GM21825 (cell line): ENCODE measurements at regions not wholly inside any gene's neighbourhood (a gene's known extent, or its start where the extent isn't known, plus 50 kb on each side); places are given as distances from the start of the nearest gene placed in this dataset.
"Not testable (repeated sequence)": the region's sequence is repeated elsewhere in the genome, so short reads cannot be mapped to it uniquely, and the experiment has no call there.

Source experiments
- ATAC-seq: cut with Tn5 transposase; IDR thresholded peaks from one replicate; pipeline ENCODE4 v1.9.1; 2021; ENCODE audit warnings: mild to moderate bottlenecking, moderate library complexity; ENCODE audit not compliant: unreplicated experiment

DNA sequence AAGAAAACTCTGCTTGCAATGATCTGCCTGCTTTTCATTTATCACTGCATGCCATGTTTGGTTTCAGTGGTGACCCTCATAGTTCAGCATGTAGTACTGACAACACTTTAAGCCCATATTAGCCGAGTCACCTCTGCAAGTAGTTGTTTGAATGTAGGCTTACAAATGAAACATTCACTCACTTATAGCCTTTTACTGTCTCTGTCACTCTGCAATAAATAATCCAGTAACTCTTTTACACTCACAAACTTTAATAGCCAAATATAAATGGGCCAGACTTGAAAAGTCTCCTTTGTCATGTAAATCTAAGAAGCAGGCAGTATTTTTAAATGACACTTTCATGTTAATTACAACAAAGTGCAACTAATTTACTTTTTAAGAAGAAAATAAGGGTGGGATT, 1460.0 kb upstream of the ADGRB3 start:
- no peak for ATAC-seq

DNA sequence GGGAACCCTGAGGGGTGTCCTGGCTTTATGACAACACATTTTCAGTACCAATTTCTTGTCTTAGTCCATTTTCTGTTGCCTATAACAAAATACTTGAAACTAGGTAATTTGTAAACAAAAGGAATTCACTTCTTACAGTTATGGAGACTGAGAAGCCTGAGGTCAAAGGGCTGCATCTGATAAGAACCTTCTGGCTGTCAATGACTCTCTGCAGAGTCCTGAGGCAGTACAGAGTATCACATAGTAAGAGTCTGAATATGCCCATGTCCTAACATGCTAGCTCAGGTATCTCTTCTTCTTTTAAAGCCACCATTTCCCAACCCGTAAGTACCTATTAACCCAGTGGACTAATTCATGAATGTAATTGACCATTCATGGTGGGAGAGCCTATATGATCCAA, 1458.6 kb upstream of the EYS start:
- no peak for ATAC-seq

DNA sequence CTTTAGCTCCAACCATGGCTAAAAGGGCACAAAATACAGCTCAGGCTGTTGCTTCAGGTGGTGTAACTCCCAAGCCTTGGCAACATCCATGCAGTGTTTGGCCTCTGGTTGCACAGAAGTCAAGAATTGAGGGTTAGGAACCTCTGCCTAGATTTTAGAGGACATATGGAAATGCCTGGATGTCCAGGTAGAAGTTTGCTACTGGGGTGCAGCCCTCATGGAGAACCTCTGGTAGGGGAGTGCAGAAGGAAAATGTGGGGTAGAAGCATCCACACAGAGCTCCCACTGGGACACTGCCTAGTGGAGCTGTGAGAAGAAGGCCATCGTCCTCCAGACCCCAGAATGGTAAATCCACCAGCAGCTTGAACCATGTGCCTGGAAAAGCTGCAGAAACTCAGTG, 1453.8 kb upstream of the EYS start:
- no peak for ATAC-seq

DNA sequence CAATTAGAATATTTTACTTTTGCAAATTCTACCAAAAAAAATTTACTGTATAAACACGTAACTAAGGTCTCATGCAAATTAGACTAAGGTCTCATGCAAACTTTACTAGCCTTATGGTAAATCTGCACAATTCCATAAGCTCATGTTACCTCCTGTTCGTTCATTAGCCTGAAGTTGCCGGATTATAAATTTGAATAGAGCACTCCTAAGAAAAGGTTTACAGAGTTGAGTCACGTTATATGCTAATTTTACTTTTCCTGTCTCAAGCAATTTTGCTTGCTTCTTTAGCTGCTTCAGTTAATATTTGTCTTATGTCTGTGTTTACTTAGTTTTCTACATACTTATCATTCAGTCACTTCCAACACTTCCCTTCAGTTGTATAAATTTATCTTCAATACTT, 1434.0 kb upstream of the EYS start:
- ATAC-seq, result no peak

DNA sequence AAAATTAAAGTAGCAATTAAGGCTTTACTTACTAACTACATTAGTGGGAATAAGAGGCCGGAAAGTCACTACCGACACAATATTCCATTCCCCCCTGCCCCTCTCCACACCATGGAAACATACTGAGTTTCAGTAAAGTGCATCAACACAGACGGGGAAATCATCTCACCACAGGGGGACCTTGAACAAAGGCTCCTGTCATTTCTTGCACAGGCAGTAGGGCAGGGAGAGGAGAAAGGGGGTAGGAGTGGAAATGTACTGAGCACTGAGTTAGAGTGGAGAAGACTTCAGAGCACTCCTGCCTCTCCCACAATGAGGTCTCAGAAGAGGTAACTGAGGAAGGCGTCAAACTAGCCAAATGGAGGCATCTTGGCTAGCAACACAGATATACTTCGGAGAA, 1426.9 kb upstream of the EYS start:
- ATAC-seq, result no peak

DNA sequence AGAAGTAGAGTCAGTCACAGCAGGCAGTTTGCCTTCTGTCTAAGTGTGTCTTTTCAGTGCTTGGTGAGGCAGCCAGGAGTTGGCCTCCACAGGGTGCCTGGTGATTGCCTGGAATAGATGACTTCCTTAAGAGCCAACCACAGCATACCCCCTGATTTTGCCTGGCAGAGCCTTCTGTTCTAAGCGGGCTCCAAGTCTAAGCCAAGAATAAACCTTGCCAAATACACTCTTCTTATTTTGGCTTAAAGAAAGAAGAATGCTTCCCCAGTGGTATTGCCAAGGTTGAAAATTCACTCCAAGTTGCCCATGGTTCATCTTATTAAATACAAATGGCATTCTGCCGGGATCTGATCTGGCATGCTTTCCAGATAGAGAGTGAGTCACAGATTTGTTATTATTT, 1424.8 kb upstream of the EYS start:
- ATAC-seq, result no peak

DNA sequence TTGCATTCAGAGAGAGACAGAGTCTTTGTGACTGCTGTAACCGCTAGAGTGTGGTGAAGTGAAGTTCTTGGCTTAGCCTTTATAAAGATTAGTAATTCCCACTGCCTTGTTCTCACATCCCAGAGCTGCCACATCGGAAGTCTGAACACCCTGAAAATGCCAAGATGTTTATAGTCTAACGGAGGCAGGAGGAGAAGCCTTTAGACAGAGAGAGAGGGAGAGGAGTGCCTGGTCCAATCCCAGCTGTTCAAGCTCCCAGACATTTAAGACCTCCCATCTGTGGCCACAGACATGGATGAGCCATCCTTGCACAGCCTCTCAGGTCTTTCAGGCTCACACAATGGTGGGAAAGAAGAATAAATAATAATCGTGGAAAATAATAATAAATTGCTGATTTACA, 1422.8 kb upstream of the EYS start:
- no peak for ATAC-seq

DNA sequence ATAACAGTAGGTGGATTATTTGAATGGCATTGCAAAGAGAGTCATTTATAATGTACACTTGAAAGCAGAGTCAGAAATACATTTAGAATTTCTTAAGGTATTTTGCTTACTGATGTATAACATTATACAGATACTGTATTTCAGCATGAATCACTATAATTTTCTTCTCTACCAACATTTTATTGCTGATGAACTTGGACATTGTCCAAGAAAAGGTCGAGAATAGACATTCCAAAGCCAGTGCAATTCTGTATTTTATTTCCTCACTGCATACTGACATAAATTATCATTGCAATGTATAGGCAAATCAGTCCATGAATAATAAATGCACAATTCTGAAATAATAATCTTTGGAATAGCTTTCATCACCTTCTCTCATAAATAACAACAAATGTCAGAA, 1420.0 kb upstream of the EYS start:
- ATAC-seq, result no peak

DNA sequence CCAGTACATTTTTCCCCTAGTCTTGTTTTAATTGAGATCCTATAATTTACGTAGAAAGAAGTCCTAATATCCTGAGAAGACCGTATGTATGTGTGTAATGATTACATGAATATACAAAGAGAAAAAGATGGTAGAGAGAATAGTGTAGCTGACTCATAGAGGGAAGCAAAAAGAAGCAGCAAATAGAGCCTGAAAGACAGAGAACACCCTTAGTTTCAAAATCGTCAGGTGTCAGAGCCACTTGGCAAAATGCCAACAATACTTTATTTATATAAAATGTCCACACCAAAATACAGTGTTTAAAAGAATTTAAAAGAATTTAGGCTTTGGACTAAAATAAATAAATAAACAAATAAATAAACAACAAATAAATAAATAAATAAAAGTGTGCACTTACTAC, 1414.1 kb upstream of the EYS start:
- ATAC-seq, result no peak

DNA sequence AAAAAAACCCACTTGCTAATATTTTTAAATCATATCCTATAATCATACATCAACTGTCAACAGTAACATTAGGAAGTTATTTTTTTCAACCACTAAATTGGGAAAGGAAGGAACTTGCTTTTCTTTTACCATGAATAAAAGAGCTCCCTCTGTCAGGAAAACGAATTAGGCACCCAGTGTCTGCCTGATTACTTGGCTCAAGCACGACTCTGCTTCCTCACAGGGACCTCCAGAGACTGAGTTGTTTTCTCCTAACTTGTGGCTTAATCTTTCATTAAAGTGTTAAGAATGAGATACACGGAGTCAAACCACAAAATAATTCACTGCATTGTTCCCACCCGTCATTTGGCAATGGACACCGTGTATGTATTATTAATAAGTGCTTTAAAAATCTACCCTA, 1405.1 kb upstream of the EYS start:
- ATAC-seq, result no peak

DNA sequence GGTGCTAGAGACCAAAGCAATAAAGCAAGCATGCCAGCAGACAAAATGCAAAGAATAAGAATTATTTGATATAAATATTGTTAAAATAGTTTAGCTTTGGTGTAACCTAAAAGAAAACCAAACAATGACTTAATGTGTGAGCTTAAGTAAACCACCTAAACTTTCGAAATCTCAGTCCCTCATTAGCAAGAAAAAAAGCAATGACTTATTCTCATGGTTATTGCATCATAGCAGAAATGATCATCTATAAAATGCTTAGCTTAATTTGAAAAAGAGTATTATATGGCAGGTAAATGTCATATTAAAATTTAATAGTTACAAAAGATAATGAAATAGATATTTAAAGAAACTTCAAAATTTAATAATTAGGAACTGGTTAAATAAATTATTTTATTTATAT, 1395.7 kb upstream of the EYS start:
- ATAC-seq, result no peak

DNA sequence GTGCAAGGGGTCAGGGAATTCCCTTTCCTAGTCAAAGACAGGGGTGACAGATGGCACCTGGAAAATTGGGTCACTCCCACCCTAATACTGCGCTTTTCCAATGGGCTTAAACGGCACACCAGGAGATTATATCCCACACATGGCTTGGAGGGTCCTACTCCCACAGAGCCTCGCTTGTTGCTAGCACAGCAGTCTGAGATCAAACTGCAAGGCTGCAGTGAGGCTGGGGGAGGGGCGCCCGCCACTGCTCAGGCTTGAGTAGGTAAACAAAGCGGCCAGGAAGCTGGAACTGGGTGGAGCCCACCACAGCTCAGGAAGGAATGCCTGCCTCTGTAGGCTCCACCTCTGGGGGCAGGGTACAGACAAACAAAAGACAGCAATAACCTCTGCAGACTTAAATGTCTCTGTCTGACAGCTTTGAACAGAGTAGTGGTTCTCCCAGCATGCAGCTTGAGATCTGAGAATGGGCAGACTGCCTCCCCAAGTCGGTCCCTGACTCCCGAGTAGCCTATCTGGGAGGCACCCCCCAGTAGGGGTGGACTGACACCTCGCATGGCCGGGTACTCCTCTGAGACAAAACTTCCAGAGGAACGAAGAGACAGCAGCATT, 1388.7 kb upstream of the EYS start:
- ATAC-seq, result not testable (repeated sequence)

DNA sequence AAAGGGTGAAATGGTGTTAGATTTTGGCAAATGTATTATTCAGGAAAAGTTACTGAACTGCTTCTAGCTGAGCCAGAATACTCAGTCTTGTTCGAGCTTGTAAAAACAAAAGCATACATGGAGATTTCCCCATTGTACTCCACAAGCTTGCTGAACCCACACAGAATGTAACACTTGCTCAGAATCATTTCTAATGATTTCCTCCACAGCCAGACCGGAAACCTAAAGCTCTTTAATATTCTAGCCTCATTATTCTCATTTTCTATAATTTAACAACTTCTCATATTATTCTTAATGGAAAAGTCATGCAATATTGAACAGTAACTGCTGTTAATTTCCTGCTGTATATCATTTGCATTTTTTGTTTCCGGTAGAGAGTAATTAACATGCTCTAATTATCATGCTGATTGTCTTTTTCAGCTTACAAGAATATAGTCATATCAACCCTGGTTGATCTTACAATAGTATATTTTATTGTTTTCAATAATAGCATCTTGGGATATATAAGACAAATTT, 1387.5 kb upstream of the EYS start:
- no peak for ATAC-seq

DNA sequence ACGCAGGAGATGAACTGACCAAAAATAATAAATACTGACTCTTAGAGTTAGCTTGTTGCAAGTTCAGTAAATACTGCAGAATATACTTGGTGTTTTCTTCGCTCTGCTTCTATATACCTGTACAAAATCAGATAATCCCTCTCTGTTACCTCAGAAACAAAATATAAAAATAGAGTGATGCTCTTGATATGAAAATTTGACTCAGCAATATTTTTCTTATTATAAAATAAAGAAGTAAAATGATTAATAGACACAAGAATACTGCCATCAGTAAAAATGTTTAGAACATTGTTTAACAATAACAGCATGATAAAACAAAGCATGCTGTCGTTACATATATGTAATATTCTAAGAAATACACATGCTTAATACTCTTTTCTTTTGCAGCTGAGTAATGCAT, 1366.9 kb upstream of the EYS start:
- no peak for ATAC-seq

DNA sequence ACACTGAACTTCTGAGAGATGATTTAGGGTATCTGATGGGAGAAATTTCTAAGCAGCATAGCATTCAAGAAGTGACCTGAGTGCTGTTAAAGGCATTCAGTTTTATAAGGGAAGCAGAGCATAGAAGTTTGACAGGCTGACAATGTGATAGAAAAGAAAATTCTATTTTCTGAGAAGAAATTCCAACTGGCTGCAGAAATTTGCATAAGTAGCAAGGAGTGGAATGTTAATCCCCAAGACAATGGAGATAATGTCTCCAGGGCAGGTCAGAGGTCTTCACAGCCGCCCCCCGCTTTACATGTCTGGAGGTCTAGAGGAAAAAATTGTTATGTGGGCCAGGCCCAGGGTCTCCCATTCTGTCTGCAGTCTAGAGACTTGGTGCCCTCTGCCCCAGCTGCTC, 1361.8 kb upstream of the EYS start:
- no peak for ATAC-seq

DNA sequence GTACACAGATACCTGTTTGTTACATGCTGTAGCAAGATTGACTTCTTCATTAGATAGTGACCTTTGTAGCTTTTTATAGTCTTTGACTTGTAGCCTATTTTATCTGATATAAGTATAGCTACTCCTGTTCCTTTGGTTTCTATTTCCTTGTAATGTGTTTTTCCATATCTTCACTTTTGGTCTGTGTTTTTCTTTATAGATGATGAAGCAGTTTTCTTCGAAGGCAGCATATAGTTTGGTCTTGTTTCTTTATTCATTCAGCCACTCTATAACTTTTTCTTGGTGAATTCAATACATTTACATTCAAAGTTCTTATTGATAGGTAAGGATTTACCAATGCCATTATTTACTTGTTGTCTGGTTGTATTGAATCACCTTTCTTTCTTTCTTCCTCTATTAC, 1357.3 kb upstream of the EYS start:
- no peak for ATAC-seq

DNA sequence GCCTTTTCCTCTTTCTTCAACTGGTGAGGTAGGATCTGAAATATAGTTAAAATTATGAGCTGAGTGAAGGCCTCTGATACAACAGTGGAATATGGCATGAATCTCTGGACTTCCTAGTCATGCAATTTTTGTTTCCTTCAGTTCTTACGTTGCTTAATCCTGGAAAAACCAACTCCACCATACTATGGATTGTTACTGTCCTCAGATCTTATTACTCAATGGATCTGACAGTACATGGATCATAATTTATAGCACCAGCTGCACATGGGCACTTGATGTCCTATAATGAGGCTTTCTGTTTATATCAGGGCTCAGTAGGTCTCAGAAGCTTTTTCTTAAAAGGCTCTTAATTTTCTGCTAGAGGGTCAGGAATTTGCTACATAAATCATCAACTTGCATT, 1341.0 kb upstream of the EYS start:
- no peak for ATAC-seq

DNA sequence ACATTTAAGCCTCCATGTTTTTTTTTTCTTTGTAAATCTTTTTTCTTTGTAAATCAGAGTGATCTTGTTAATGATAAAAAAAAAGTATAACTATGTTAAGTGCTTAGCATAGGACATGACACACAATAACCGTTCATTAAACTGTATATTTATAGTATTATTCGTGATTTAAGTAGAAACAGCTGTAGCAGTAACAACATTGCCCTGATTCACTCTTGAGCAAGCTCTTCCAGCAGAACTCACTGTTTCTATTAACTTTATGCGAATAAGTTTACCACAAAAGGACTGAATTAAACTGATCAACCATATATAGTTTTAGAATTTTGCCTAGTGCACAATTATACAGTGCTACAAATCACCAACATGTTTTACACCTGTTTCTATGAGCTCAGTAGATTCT, 1338.0 kb upstream of the EYS start:
- no peak for ATAC-seq

DNA sequence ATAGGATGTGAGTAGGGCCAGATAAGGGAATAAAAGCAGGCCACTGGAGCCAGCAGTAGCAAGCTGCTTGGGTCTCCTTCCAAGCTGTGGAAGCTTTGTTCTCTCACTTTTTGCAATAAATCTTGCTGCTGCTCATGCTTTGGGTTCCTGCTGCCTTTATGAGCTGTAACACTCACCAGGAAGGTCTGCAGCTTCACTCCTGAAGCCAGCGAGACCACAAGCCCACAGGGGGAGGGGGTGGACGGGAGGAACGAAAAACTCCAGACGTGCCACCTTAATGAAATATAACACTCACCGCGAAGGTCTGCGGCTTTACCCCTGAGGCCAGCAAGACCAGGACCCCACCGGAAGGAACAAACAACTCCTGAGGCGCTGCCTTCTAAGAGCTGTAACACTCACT, 1324.4 kb upstream of the EYS start:
- ATAC-seq, result no peak

DNA sequence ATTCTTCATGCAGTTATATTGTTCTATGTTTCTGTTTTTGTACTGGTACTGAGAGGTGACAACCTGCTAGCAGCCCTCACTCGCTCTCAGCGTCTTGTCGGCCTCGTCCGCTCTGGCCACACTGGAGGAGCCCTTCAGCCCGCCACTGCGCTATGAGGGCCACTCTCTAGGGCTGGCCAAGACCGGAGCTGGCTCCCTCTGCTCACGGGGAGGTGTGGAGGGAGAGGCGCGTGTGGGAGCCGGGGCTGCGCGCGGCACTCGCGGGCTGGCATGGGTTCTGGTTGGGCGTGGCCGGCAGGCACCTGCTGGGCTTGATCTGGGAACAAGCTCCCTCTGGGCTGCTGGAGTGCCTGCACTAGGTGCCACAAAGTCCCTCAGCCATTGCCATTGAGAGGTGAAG, 1323.8 kb upstream of the EYS start:
- no peak for ATAC-seq

DNA sequence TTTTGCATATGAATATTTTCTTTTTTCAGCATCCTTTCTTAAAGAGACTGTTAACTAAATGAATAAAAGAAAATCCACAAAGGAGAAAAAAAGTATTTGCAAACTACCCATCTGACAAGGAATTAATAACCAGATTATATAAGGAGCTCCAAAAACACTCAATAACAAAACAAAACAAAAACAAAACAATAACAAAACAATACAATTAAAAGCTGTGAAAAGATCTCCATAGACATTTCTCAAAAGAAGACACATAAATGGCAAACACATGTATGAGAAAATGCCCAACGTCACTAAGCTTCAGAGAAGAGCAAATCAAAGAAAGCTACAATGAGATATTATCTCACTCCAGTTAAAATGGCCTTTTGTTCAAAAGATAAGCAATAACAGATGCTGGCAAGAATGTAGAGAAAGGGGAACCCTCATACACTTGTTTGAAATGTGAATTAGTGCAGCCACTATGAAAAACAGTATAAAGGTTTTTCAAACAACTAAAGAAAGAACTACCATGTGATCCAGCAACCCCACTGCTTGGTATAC, 1310.0 kb upstream of the EYS start:
- ATAC-seq, result no peak

DNA sequence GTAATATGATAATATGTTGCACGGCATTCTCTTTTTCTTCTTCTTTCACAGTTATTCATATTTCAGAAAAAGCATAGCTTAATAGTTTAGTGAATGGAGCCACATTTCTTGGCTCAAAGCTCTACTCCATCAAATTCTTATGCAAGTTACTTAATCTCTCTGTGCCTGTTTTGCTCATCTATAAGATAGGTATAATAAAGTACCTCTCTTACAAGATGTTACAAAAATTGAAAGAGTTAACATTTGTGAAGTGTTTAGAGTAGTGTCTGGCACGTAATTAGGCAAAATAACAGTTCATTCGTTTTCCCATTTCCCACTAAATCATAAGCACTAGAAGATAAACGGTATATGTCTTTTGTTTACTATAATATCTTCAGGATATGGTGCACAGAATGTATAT, 1304.4 kb upstream of the EYS start:
- no peak for ATAC-seq

DNA sequence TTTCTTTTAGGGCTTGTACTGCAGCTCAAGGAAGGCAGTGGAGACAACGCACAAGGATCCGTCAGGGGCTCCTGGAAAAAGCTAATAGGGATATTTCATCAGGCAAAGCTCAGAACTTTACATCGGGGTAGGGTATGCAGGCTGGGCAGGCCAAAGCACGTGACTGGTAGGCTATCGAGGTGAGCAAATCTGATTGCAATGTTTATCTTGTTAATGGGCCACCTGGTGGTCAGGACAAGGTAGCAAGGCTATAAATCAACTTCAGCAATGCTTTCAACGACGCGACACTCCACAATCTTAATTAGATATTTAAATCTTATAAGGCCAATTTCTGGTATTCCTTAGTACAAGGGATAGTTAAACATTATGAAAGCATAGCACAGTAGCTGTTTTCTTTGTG, 1302.8 kb upstream of the EYS start:
- no peak for ATAC-seq
